OCI-LY7 (cell line): ENCODE measurements at regions not wholly inside any gene's neighbourhood (a gene's known extent, or its start where the extent isn't known, plus 50 kb on each side); places are given as distances from the start of the nearest gene placed in this dataset.

Source experiments
- BruUV-seq: library from RNA; stranded (reverse); fragments of 400-500 nt; replicated peaks from 2 replicates; lab custom pipeline; 2021; lab: Mats Ljungman, UMichigan
- CTCF ChIA-PET: fragments of 300-600 bp; sonication (Branson Sonifier 250); formaldehyde crosslinking; loops from one replicate; lab custom pipeline; 2022; ENCODE audit warnings: antibody characterized with exemption; ENCODE audit not compliant: unreplicated experiment; lab: Charles Lee
- POLR2A ChIA-PET: fragments of 300-600 bp; sonication (Branson Sonifier 250); formaldehyde crosslinking; loops from one replicate; lab custom pipeline; 2022; ENCODE audit warnings: antibody characterized with exemption; lab: Charles Lee
- DNase-seq: peaks from one replicate; pipeline ENCODE4 v3.0.0-alpha.2; 2015; ENCODE audit warnings: low spot score
- H2AFZ ChIP-seq: fragments of 200-600 bp; sonication (generic), shearing (Covaris generic); 2 replicates; pipeline ENCODE4 v1.6.1; 2014; ENCODE audit warnings: mild to moderate bottlenecking, antibody characterized with exemption, low read length, moderate library complexity
- H3K27ac ChIP-seq: fragments of 200-600 bp; sonication (generic); 2 replicates; pipeline ENCODE4 v1.5.1; 2014; ENCODE audit warnings: mixed run types, low read depth, mild to moderate bottlenecking, moderate library complexity, low read length, inconsistent platforms; ENCODE audit not compliant: poor library complexity, severe bottlenecking
- H3K36me3 ChIP-seq: fragments of 200-600 bp; sonication (generic); 2 replicates; pipeline ENCODE4 v1.6.1; 2014; ENCODE audit warnings: mild to moderate bottlenecking, antibody characterized with exemption, low read length, moderate library complexity, mixed read lengths; ENCODE audit not compliant: insufficient read depth
- H3K4me1 ChIP-seq: fragments of 200-600 bp; sonication (generic); 2 replicates; pipeline ENCODE4 v1.5.1; 2014; ENCODE audit warnings: mild to moderate bottlenecking, low read length; ENCODE audit not compliant: insufficient read depth, poor library complexity, severe bottlenecking
- H3K4me2 ChIP-seq: fragments of 200-600 bp; sonication (generic); 2 replicates; pipeline ENCODE4 v1.6.1; 2014; ENCODE audit warnings: mild to moderate bottlenecking, low read length
- H3K4me3 ChIP-seq: fragments of 200-600 bp; sonication (generic); 2 replicates; pipeline ENCODE4 v1.5.1; 2014; ENCODE audit warnings: mild to moderate bottlenecking, low read depth, low read length; ENCODE audit not compliant: poor library complexity, severe bottlenecking
- H3K79me2 ChIP-seq: fragments of 200-600 bp; sonication (generic); 2 replicates; pipeline ENCODE4 v1.6.1; 2016; ENCODE audit warnings: low read depth, mild to moderate bottlenecking, low read length, moderate library complexity, mixed read lengths; ENCODE audit not compliant: insufficient read depth
- H3K9me2 ChIP-seq: fragments of 200-600 bp; sonication (generic); 2 replicates; pipeline ENCODE4 v1.6.1; 2016; ENCODE audit warnings: mild to moderate bottlenecking, low read length, mixed read lengths; ENCODE audit not compliant: insufficient read depth
- H3K9me3 ChIP-seq: fragments of 200-600 bp; sonication (generic); 2 replicates; pipeline ENCODE4 v1.6.1; 2014; ENCODE audit warnings: mild to moderate bottlenecking, mixed run types, low read length, mixed read lengths
- H4K20me1 ChIP-seq: fragments of 200-600 bp; sonication (generic); 2 replicates; pipeline ENCODE4 v1.6.1; 2014; ENCODE audit warnings: mild to moderate bottlenecking, antibody characterized with exemption, low read length, moderate library complexity, mixed read lengths; ENCODE audit not compliant: insufficient read depth
- CTCF ChIP-seq: fragments of 200-600 bp; sonication (generic); conservative IDR thresholded peaks from 2 replicates; pipeline ENCODE4 v1.5.1; 2014; ENCODE audit warnings: mild to moderate bottlenecking, antibody characterized with exemption, low read length, moderate library complexity, mixed read lengths
- EZH2phosphoT487 ChIP-seq: fragments of 200-600 bp; sonication (generic); IDR thresholded peaks from 2 replicates; pipeline ENCODE4 v1.6.1; 2018; ENCODE audit warnings: low read depth, borderline replicate concordance, mild to moderate bottlenecking, mixed run types, antibody characterized with exemption, low read length, moderate library complexity, mixed read lengths
- intact Hi-C: fragments of 100-400 bp; cut with micrococcal nuclease; formaldehyde crosslinking; loops from one replicate; pipeline ENCODE4 v1.10.0; 2022; ENCODE audit not compliant: unreplicated experiment

DNA sequence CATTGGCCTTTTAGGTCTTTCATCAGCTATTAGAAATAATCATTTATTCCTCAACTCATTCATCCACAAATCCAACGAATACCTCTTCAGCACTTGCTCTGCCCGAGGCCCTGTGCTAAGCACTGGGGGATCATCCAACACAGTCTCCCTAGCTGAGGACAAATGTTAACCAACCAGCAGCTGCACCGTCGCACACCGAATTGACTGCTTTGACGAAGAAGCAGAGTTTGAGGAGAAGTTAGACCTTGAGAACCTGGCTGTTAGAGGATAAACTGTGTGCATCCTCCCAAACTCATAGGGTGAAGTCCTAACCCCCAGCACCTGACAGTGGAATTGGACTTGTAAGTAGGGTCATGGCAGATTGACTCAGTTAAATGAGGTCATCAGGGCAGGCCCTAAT, 170.9 kb downstream of the USP12 start:
- H2AFZ ChIP-seq: no peak overlapping the region
- no peaks in the 10 kb centered on the region for H4K20me1 ChIP-seq
- TF ChIP-seq EZH2phosphoT487: no peak
- H3K79me2 ChIP-seq: no peaks in the 10 kb centered on the region
- no peak overlapping the region for H3K4me3 ChIP-seq
- H3K4me1 ChIP-seq: peaks cover 15% of the 10 kb centered on the region
- H3K27ac ChIP-seq: no peak overlapping the region
- DNase-seq: no peak
- BruUV-seq: no TSS peak
- intact Hi-C loops: no loop called here
- peaks cover 2% of the 10 kb centered on the region; the same call in 1 of the 2 replicates for H3K9me2 ChIP-seq
- CTCF ChIA-PET: no interaction called here
- H3K4me2 ChIP-seq: no peak overlapping the region
- no peaks in the 10 kb centered on the region; the same call in 1 of the 2 replicates for H3K36me3 ChIP-seq
- POLR2A ChIA-PET: interaction anchor here (1.0 kb wide), 1 partner anchor 15 kb away, joined by 3 read pairs; no protein-coding TSS in a partner anchor
- peaks cover 10% of the 10 kb centered on the region for H3K9me3 ChIP-seq

DNA sequence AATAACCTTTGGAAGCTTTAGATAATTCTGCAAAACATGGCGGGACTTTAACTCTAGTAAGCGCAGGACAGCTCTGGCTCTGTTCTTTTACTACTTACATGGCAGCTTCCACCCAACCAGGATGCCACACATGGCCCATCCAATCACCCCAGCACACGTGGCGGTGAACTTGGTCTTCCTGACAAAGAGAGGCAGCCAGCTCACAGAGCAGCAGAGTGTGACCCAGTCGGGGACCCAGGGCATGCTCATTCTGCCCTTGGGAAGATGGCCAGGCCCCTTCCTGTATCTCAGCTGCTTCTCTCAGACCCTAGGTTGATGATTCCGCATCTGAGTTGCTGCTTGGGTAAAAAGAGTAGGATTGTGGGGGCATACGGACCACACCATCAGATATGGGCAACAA, 172.1 kb downstream of the USP12 start:
- CTCF ChIA-PET: interaction anchor here (0.6 kb wide), 1 partner anchor 36 kb away, joined by 3 read pairs; no protein-coding TSS in a partner anchor
- Histone ChIP-seq H3K4me1 (peaks cover 15% of the 10 kb centered on the region), H3K27ac (no peak overlapping the region), H3K9me2 (peaks cover 3% of the 10 kb centered on the region; the same call in 1 of the 2 replicates), H3K79me2 (no peaks in the 10 kb centered on the region), H2AFZ (no peak overlapping the region), H3K4me3 (no peak overlapping the region), H3K9me3 (peaks cover 10% of the 10 kb centered on the region), H3K4me2 (no peak overlapping the region), H4K20me1 (no peaks in the 10 kb centered on the region), H3K36me3 (no peaks in the 10 kb centered on the region; the same call in 1 of the 2 replicates)
- intact Hi-C loops: loop anchor here (5.0 kb wide), 1 partner anchor 173 kb away; the partner anchor contains the start of gene USP12
- BruUV-seq: no TSS peak
- no peak for DNase-seq
- no peak for TF ChIP-seq CTCF
- TF ChIP-seq EZH2phosphoT487: no peak
- POLR2A ChIA-PET: no interaction called here

GRCh38 chr13:26998292-26998691, 173.3 kb downstream of the USP12 start:
- no peaks in the 10 kb centered on the region for H4K20me1 ChIP-seq
- H3K9me2 ChIP-seq: peaks cover 3% of the 10 kb centered on the region; the same call in 1 of the 2 replicates
- intact Hi-C loops: loop anchor here (5.0 kb wide), 1 partner anchor 174 kb away; the partner anchor contains the start of gene USP12
- H3K27ac ChIP-seq: no peak overlapping the region
- no peaks in the 10 kb centered on the region for H3K79me2 ChIP-seq
- ChIA-PET POLR2A (interaction anchor here (0.5 to 1.1 kb wide), 7 partner anchors 11 to 832 kb away, joined by 3 to 14 read pairs (median 4); no protein-coding TSS in a partner anchor), CTCF (interaction anchor here (0.6 kb wide), 1 partner anchor 402 kb away, joined by 3 read pairs; no protein-coding TSS in a partner anchor)
- no peak overlapping the region for H3K4me2 ChIP-seq
- H3K36me3 ChIP-seq: no peaks in the 10 kb centered on the region; the same call in 1 of the 2 replicates
- H3K9me3 ChIP-seq: peaks cover 10% of the 10 kb centered on the region
- TF ChIP-seq EZH2phosphoT487 (no peak), CTCF (no peak)
- peaks cover 15% of the 10 kb centered on the region for H3K4me1 ChIP-seq
- BruUV-seq: no TSS peak
- no peak overlapping the region for H2AFZ ChIP-seq
- H3K4me3 ChIP-seq: no peak overlapping the region
- no peak for DNase-seq
